ENCODE measurements at regions not wholly inside any gene's neighbourhood (a gene's known extent, or its start where the extent isn't known, plus 50 kb on each side); places are given as distances from the start of the nearest gene placed in this dataset.

DNA sequence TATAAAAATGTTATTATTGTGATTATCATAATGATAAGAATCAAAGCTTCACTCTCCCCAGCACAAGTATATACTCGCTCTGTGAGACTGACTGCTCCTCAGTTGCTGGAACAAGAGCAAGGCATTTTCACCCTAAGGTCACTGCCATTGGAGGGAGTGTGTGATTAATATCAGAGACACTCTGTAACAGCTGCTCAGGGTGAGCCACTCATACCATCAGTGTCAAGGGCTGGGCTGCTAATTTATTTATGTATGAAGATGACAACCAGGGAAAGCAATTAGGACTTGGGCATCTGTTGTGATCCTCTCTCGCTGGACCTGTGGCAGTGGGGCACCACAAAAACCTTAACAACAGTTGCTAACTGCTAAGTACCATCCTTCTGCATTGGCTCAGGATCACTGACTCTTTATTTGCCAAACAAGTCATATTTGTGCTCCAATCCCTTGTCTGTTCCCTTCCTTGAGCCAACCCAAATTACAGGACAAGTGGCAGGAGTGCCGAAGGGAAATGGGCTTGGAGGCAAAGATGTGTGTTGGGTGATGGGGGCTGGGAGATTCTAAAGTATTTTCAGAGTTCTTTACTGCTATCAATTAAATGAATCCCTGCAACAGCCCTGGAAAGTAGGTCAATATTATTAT is 297.5 kb upstream of the STT3B start:
- H3K27ac ChIP-seq: no peak overlapping the region
- H3K4me3 ChIP-seq: no peak overlapping the region

DNA sequence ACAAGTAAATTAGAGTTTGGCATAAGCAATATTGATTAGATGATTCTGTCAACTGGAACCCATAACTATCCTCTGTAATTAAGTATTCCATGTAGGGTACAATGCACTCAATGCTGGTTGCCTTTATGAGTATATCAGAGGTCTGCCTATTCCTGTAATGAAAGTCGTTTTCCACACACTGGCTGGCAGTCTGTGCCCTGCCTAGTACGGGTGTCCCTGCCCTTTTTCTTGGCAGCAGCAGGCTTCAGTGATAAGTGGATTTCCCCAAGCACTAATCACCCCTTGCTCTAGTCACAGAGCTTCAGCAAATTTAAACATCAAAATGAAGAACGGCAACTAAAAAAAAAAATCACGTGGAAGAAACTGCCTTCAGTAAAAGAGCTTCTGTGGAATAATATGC is 294.8 kb upstream of the STT3B start:
- H3K4me3 ChIP-seq: no peak overlapping the region
- H3K27ac ChIP-seq: no peak overlapping the region

GRCh38 chr3:31240013-31240412 is 292.7 kb upstream of the STT3B start:
- Histone ChIP-seq H3K27ac (no peak overlapping the region), H3K4me3 (no peak overlapping the region)

GRCh38 chr3:31240466-31240865 is 292.3 kb upstream of the STT3B start:
- Histone ChIP-seq H3K27ac (no peak overlapping the region), H3K4me3 (no peak overlapping the region)

DNA sequence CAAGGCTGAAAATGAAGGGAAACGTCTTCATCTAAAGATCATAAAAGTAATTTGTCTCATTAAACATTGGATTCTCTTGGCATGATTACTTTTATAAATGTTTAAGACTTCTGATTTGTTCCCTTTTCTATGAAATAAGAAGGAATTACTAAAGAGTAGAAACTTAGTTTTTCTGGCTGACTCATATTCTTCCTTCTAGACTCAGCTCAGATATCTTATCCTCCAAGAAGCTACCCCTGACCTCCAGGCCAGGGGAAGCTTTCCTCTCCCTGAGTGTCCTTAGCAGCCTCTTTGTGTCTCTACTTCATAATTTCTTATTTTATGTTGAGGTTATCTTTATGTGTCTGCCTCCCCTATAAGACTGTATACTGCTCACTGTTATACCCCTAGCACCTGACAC is 291.9 kb upstream of the STT3B start:
- no peak overlapping the region for H3K27ac ChIP-seq
- H3K4me3 ChIP-seq: no peak overlapping the region

- H3K4me3 ChIP-seq: no peak overlapping the region
- no peak overlapping the region for H3K27ac ChIP-seq
Measured at GRCh38 chr3:31241533-31241932, 291.2 kb upstream of the STT3B start.

DNA sequence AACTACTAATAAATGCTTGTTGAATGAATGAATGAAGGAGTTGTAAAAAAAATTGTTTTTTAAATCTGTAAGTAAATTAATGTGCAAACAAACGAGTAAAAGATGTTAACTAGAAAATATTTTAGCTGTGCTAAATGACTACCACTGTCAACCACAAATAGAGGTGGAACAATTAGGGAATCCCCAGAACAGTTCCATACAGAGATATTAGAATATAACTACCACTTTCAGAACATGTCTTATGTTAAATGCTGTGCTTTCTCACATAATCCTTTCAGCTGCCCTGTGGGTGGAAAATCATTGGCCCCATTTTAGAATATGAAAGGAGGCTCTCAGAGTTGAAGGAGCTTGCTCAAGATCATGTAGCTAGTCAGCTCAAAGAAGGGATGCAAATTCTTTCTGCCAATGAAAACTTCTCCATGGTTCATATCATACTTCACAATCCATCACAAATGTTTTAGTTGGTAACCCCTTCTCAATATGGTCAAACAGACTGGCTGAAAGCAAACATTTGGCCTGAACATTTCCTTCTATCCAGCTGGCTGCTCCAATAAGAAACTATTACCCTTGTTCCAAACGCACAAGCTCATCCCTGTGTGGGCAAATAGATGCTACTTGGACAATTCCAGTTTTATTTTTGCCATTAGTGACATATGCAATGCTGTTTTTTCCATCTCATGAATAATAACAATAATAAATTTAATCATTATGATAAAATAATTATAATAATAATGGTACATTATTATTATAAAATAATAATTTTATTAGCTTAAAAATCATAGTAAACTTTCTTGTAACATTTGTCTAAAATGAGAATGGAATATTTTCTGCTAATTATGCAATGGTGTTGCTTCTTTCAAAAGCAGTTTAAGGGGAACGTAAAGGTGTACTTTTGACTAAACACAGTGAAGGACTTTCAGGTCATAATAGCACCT is 290.4 kb upstream of the STT3B start:
- Histone ChIP-seq H3K4me3 (no peak overlapping the region), H3K27ac (no peak overlapping the region)

GRCh38 chr3:31244929-31245817 is 287.6 kb upstream of the STT3B start:
- Histone ChIP-seq H3K4me3 (no peak overlapping the region), H3K27ac (no peak overlapping the region)

- Histone ChIP-seq H3K4me3 (no peak overlapping the region), H3K27ac (no peak overlapping the region)
Measured at GRCh38 chr3:31246293-31247062, 286.2 kb upstream of the STT3B start.

DNA sequence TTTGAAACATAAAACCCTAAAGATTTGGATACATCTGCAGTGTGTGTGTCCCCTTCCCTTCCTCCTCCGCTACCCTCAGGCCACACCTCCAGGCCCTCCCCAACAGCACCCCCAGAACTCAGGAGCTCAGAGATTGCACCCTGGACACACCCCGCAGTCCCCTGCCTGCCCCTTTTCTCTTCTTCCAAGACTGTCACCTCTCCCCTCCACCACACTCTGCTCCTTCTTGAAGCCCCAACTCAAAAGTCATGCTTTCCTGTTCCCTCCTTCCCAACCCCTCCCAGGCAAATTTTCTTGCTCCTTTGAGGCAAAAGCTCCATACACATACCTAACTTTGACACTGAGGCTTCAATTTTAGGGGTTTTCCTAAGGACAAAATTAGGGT is 285.7 kb upstream of the STT3B start:
- Histone ChIP-seq H3K4me3 (no peak overlapping the region), H3K27ac (no peak overlapping the region)

GRCh38 chr3:31247850-31248562 is 284.7 kb upstream of the STT3B start:
- Histone ChIP-seq H3K27ac (no peak overlapping the region), H3K4me3 (no peak overlapping the region)

GRCh38 chr3:31248563-31248992 is 284.1 kb upstream of the STT3B start:
- no peak overlapping the region for H3K4me3 ChIP-seq
- no peak overlapping the region for H3K27ac ChIP-seq

DNA sequence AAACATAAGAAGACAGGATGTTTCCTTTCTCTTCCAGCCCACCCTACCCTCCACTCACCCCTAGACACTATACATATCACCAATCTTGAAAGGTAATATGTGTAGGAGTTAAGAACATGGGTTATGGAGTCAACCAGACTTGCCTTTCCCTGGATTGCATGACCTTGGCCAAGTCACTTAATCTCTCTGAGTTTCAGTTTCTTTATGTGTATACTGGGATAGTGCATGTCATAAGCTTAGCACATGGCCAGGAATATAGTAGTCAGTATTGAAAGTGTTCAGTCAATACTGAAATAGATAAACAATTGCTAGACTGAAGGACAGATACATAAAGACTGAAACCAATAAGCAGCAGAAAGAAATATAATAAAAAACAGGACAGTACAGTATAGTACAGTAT is 283.2 kb upstream of the STT3B start:
- no peak overlapping the region for H3K4me3 ChIP-seq
- no peak overlapping the region for H3K27ac ChIP-seq

DNA sequence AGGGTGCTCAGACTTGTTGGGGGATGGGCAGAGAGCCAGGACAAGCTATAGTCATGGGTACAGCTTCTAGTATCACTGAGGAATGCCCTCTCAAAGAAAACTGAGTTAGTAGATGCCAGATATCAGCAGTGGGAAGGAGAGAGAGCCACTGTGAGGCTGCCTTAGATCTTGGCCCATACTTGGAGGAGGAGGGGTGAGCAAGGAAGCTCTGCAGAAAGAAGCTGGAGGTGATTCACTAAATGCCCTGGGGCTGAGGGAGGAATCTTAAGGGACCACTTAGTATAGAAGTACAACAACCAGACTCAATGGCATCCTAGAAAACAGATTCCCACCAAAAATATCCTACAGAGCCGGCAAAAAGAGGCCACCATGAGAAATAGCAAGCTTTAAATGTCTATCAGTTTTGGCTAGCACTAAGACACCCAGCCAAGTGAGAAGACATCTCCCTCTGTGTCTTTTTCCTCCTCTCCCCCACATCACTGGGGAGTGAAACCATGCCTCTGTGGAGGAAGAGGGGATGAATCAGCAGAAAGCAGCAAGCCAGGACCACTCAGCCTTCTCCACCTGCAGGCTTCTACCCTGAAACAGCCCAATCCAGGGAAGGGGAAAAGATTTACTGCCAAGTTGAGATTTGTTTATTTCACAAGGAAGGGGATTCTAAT is 282.5 kb upstream of the STT3B start:
- Histone ChIP-seq H3K27ac (no peak overlapping the region), H3K4me3 (no peak overlapping the region)

GRCh38 chr3:31251083-31251482 is 281.6 kb upstream of the STT3B start:
- H3K4me3 ChIP-seq: no peak overlapping the region
- H3K27ac ChIP-seq: no peak overlapping the region

- Histone ChIP-seq H3K4me3 (no peak overlapping the region), H3K27ac (no peak overlapping the region)
Measured at GRCh38 chr3:31252216-31253185, 280.2 kb upstream of the STT3B start.

DNA sequence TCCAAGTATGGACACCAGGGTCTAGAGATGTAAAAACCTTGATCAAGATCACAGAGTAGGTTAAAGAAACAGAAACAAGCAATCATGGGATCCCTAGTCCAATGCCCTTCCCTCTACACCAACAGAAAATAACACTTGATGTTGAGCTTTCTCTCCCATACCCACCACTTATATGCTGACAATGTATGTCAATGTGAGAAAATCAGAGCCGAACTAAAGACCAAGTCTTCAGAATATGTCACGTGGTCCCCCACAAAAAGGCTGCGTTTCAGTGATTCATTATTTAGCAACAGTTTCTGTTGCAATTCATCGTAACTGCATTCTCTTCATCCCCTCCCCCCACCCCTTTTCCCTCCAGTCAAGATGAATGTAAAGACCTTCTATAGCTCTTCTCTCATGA is 278.9 kb upstream of the STT3B start:
- Histone ChIP-seq H3K27ac (no peak overlapping the region), H3K4me3 (no peak overlapping the region)
